ENCODE measurements at regions not wholly inside any gene's neighbourhood (a gene's known extent, or its start where the extent isn't known, plus 50 kb on each side); places are given as distances from the start of the nearest gene placed in this dataset.

DNA sequence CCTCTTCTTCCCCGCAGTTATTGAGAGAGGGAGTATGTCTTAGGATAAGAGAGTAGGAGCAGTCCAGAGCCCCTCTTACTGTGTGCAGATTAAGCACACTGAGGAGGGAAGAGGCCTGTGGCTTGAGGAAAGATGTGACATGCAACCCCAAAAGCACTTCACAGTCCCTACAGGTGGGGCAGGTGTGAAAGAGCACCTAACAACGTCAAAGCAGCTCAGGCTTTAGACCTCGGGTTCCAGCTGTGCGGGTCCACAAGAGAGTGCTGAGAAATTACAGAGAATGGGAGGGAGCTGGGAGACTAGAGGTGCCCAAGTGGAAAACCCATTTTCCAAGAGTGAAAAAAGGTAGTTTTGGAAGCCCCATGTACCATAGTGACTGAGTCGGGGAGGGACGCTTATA, 127.6 kb downstream of the SLC25A47 start:
- TF ChIP-seq POLR2AphosphoS5 (IDR thresholded peaks at IDR 0.05; ENCODE audit: control insufficient read depth, insufficient read depth, low read depth, low read length) = no peak
- no peak for TF ChIP-seq TRIM28 (IDR thresholded peaks at IDR 0.05)
- no peak for TF ChIP-seq ZNF507 (tag; conservative IDR thresholded peaks at IDR 0.05)
- TF ChIP-seq CTCF (IDR thresholded peaks at IDR 0.05 in 2 of 3, conservative IDR thresholded peaks at IDR 0.05 in 1 of 3; ENCODE audit: insufficient read depth in 2 of 3, low read depth in 1 of 3, low read length in 3 of 3) = no peak
- no peak for TF ChIP-seq DNMT1 (IDR thresholded peaks at IDR 0.05)
- TF ChIP-seq RCOR1 (IDR thresholded peaks at IDR 0.05; ENCODE audit: borderline replicate concordance in 1 of 2, low read depth in 2 of 2, low read length in 2 of 2) = no peak
